Upper lobe of right lung (tissue), 1 donor: ENCODE measurements at regions not wholly inside any gene's neighbourhood (a gene's known extent, or its start where the extent isn't known, plus 50 kb on each side); places are given as distances from the start of the nearest gene placed in this dataset.

Experiments
- ATAC-seq: fragments of 200-7000 bp; cut with Tn5 transposase; one replicate; pipeline ENCODE4 v1.9.1; 2020; ENCODE audit warnings: mild to moderate bottlenecking, moderate library complexity
- DNase-seq: peaks from one replicate; pipeline ENCODE4 v3.0.0-alpha.2; 2020
- H3K27ac ChIP-seq: fragments of 200-600 bp; one replicate; pipeline ENCODE4 v1.8.0; 2022
- H3K27me3 ChIP-seq: fragments of 200-600 bp; one replicate; pipeline ENCODE4 v1.8.0; 2022; ENCODE audit warnings: mild to moderate bottlenecking
- H3K36me3 ChIP-seq: fragments of 200-600 bp; one replicate; pipeline ENCODE4 v1.8.0; 2022
- H3K4me1 ChIP-seq: fragments of 200-600 bp; one replicate; pipeline ENCODE4 v1.8.0; 2022
- H3K4me3 ChIP-seq: fragments of 200-600 bp; one replicate; pipeline ENCODE4 v1.8.0; 2022; ENCODE audit warnings: mild to moderate bottlenecking
- H3K9me3 ChIP-seq: fragments of 200-600 bp; one replicate; pipeline ENCODE4 v1.8.0; 2022
- CTCF ChIP-seq: fragments of 200-600 bp; IDR thresholded peaks from one replicate; pipeline ENCODE4 v1.8.0; 2022; ENCODE audit warnings: antibody characterized with exemption
- intact Hi-C: fragments of 100-400 bp; cut with DNase I; formaldehyde crosslinking; loops from one replicate; pipeline ENCODE4 v1.11.0; 2022
- donor health status: DM: no; HTN: yes; CAD: no; lungs with severe emphysema.

GRCh38 chr2:76050196-76050595 is 339.5 kb upstream of the GCFC2 start:
- Histone ChIP-seq H3K27me3 (no peaks in the 10 kb centered on the region), H3K4me3 (no peak overlapping the region), H3K36me3 (no peaks in the 10 kb centered on the region), H3K9me3 (no peaks in the 10 kb centered on the region), H3K27ac (no peak overlapping the region), H3K4me1 (no peaks in the 10 kb centered on the region)
- intact Hi-C loops: no loop called here
- ATAC-seq (no peak), DNase-seq (no peak)
- no peak for TF ChIP-seq CTCF

GRCh38 chr2:76044701-76045100 is 334.0 kb upstream of the GCFC2 start:
- H3K4me1 ChIP-seq: no peaks in the 10 kb centered on the region
- no peak overlapping the region for H3K4me3 ChIP-seq
- no peaks in the 10 kb centered on the region for H3K27me3 ChIP-seq
- TF ChIP-seq CTCF: no peak
- H3K36me3 ChIP-seq: no peaks in the 10 kb centered on the region
- ATAC-seq: no peak
- no peaks in the 10 kb centered on the region for H3K9me3 ChIP-seq
- H3K27ac ChIP-seq: no peak overlapping the region
- intact Hi-C loops: no loop called here
- DNase-seq: no peak

GRCh38 chr2:76039505-76039904 is 328.8 kb upstream of the GCFC2 start:
- Histone ChIP-seq H3K27ac (no peak overlapping the region), H3K4me1 (no peaks in the 10 kb centered on the region), H3K27me3 (no peaks in the 10 kb centered on the region), H3K36me3 (no peaks in the 10 kb centered on the region), H3K9me3 (no peaks in the 10 kb centered on the region), H3K4me3 (no peak overlapping the region)
- TF ChIP-seq CTCF: no peak
- DNase-seq: no peak
- intact Hi-C loops: no loop called here
- no peak for ATAC-seq

- no peak for ATAC-seq
- Histone ChIP-seq H3K27ac (no peak overlapping the region), H3K9me3 (no peaks in the 10 kb centered on the region), H3K4me1 (no peaks in the 10 kb centered on the region), H3K27me3 (no peaks in the 10 kb centered on the region), H3K36me3 (no peaks in the 10 kb centered on the region), H3K4me3 (no peak overlapping the region)
- TF ChIP-seq CTCF: no peak
- intact Hi-C loops: no loop called here
- DNase-seq: no peak
Observed at GRCh38 chr2:76027761-76028160, 317.0 kb upstream of the GCFC2 start.

GRCh38 chr2:76019128-76019527 is 308.4 kb upstream of the GCFC2 start:
- Histone ChIP-seq H3K36me3 (no peaks in the 10 kb centered on the region), H3K27me3 (no peaks in the 10 kb centered on the region), H3K27ac (no peak overlapping the region), H3K9me3 (no peaks in the 10 kb centered on the region), H3K4me3 (no peak overlapping the region), H3K4me1 (no peaks in the 10 kb centered on the region)
- intact Hi-C loops: no loop called here
- no peak for TF ChIP-seq CTCF
- no peak for ATAC-seq
- no peak for DNase-seq

- ATAC-seq: no peak
- TF ChIP-seq CTCF: no peak
- H3K9me3 ChIP-seq: no peaks in the 10 kb centered on the region
- no peaks in the 10 kb centered on the region for H3K27me3 ChIP-seq
- H3K27ac ChIP-seq: no peak overlapping the region
- H3K4me3 ChIP-seq: no peak overlapping the region
- H3K4me1 ChIP-seq: no peaks in the 10 kb centered on the region
- no peaks in the 10 kb centered on the region for H3K36me3 ChIP-seq
- no peak for DNase-seq
- intact Hi-C loops: no loop called here
Observed at GRCh38 chr2:76009484-76009883, 298.8 kb upstream of the GCFC2 start.
